Neural crest cell (in vitro differentiated cells): ENCODE measurements at regions not wholly inside any gene's neighbourhood (a gene's known extent, or its start where the extent isn't known, plus 50 kb on each side); places are given as distances from the start of the nearest gene placed in this dataset.

Experiments
- DNase-seq: peaks from one replicate; pipeline ENCODE4 v3.0.0; 2021; ENCODE audit warnings: low read depth, mixed read lengths, low spot score
- H3K27ac Mint-ChIP-seq: one replicate; pipeline ENCODE4 v1.8.0; 2021; ENCODE audit warnings: mild to moderate bottlenecking, mixed read lengths; ENCODE audit not compliant: unreplicated experiment
- H3K27me3 Mint-ChIP-seq: 2 replicates; pipeline ENCODE4 v1.8.0; 2021; ENCODE audit warnings: low read depth, mild to moderate bottlenecking, mixed read lengths
- H3K36me3 Mint-ChIP-seq: 2 replicates; pipeline ENCODE4 v1.8.0; 2021; ENCODE audit warnings: low read depth, mild to moderate bottlenecking, mixed read lengths
- H3K4me1 Mint-ChIP-seq: 2 replicates; pipeline ENCODE4 v1.8.0; 2021; ENCODE audit warnings: mixed read lengths
- H3K4me3 Mint-ChIP-seq: one replicate; pipeline ENCODE4 v1.8.0; 2021; ENCODE audit warnings: mild to moderate bottlenecking, mixed read lengths
- H3K9me3 Mint-ChIP-seq: 2 replicates; pipeline ENCODE4 v1.8.0; 2021; ENCODE audit warnings: mixed read lengths
- TF ChIP-seq, protein P1 (sequence below): fragments of 200-600 bp; sonication (generic); conservative IDR thresholded peaks from 2 replicates; pipeline ENCODE4 v1.5.0; 2021; ENCODE audit warnings: antibody characterized with exemption, mild to moderate bottlenecking

DNA sequence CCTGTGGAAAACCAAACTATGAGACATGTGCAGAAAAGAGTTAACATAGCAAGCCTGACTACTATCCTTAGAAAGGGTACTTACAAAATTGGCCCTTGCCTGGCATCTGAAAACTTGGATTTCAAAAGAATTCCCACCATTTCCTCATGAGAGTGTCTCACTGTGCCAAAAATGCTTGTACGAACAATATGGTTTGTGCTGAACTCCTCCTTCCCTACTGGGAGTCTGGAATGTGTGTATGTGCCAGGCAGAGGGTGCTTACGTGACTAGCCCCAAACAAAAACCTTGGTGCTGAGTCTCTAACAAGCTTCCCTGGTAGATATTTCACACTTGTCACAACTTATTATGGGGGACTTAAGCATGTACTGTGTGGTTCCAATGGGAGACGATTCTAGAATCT, 81.7 kb upstream of the GIMD1 start:
- DNase-seq, result no peak
- Mint-ChIP-seq H3K4me3 (no peak overlapping the region), H3K27me3 (no peaks in the 10 kb centered on the region), H3K27ac (no peak overlapping the region), H3K36me3 (no peaks in the 10 kb centered on the region), H3K9me3 (peaks cover 2% of the 10 kb centered on the region), H3K4me1 (no peaks in the 10 kb centered on the region)
- TF ChIP-seq, protein P1, sequence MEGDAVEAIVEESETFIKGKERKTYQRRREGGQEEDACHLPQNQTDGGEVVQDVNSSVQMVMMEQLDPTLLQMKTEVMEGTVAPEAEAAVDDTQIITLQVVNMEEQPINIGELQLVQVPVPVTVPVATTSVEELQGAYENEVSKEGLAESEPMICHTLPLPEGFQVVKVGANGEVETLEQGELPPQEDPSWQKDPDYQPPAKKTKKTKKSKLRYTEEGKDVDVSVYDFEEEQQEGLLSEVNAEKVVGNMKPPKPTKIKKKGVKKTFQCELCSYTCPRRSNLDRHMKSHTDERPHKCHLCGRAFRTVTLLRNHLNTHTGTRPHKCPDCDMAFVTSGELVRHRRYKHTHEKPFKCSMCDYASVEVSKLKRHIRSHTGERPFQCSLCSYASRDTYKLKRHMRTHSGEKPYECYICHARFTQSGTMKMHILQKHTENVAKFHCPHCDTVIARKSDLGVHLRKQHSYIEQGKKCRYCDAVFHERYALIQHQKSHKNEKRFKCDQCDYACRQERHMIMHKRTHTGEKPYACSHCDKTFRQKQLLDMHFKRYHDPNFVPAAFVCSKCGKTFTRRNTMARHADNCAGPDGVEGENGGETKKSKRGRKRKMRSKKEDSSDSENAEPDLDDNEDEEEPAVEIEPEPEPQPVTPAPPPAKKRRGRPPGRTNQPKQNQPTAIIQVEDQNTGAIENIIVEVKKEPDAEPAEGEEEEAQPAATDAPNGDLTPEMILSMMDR, result no peak

DNA sequence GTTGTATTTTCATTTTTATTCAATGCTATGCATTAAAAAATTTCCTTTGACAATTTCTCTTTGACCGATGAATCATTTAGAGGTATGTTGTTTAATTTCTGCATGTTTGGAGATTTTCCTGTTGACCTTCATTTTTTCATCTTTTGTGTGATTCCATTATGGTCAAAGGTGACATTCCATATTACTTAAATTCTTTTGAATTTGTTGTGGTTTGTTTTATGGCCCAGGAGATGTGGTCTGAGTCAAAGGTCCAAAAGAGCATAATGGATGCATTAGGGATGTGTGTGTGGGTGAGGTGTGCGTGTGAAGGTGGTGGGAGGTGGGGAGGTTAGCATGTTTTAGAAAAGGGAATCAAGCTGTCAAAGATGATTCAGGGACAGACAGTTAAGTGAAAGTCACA, 76.0 kb upstream of the GIMD1 start:
- TF ChIP-seq, protein P1, result no peak
- H3K36me3 Mint-ChIP-seq, result no peaks in the 10 kb centered on the region
- no peak for DNase-seq
- H3K9me3 Mint-ChIP-seq, result peaks cover 2% of the 10 kb centered on the region
- no peaks in the 10 kb centered on the region for H3K4me1 Mint-ChIP-seq
- H3K4me3 Mint-ChIP-seq, result no peak overlapping the region
- no peaks in the 10 kb centered on the region for H3K27me3 Mint-ChIP-seq
- H3K27ac Mint-ChIP-seq, result no peak overlapping the region

DNA sequence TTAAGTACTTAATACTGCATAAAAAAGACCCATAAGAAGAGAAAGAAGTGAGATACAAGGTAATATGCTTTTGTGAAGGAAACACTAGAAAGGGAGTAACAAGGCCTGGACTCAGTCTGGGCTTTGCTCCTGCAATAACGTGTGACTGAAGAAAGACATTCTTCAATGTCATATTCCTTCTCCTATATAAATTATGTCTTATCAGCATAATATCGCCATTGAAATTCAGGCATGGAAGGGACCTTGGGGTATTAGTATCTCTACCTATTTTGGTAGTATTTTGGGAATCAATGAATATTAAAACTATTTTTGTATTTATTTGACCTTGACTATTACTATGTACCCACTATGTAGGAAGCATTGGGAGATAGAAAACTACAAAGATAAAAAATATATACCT, 62.2 kb upstream of the GIMD1 start:
- TF ChIP-seq, protein P1, result no peak
- no peaks in the 10 kb centered on the region for H3K27me3 Mint-ChIP-seq
- no peaks in the 10 kb centered on the region for H3K4me1 Mint-ChIP-seq
- H3K27ac Mint-ChIP-seq, result no peak overlapping the region
- H3K36me3 Mint-ChIP-seq, result no peaks in the 10 kb centered on the region
- DNase-seq, result no peak
- H3K4me3 Mint-ChIP-seq, result no peak overlapping the region
- H3K9me3 Mint-ChIP-seq, result no peaks in the 10 kb centered on the region

DNA sequence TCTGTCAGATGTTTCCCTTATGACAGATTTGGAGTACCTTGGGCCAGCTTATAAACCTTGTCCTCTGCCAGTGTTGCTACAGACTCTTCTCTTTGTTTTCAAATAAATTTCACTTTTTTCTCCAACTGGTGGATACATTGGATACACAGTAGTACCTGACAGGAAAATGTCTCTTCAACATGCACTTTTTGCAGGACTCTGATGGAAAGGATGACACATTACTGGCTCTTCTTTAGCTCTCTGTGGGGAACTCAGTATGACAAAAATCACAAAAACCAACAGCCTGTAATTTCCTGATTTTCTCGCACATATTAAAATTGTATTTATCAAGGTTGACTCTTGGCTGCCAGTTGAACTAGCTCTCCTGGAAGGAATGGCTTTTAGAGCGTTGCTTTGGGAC, 61.3 kb upstream of the GIMD1 start:
- TF ChIP-seq, protein P1, result no peak
- Mint-ChIP-seq H3K27me3 (no peaks in the 10 kb centered on the region), H3K4me1 (no peaks in the 10 kb centered on the region), H3K9me3 (no peaks in the 10 kb centered on the region), H3K4me3 (no peak overlapping the region), H3K27ac (no peak overlapping the region), H3K36me3 (no peaks in the 10 kb centered on the region)
- DNase-seq, result no peak

DNA sequence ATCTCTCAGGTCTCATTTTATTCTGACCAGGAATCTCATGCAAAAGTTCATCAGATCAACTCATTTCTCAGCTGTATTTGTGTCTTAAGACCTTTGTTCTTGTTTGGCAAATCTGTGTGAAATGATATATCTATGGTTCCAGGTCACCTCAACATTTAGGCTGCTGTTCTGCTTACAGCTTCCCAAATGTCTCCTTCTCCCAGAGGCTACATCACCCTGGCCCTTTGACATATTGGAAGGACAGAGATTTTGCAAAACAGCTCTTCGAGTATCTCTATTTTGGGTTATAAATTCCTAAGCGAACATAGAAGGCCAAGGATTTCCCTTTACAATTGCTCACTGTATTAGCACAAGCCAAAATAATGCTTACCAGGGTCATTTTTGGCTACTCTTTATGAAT, 57.5 kb upstream of the GIMD1 start:
- Mint-ChIP-seq H3K36me3 (no peaks in the 10 kb centered on the region), H3K9me3 (no peaks in the 10 kb centered on the region), H3K4me3 (no peak overlapping the region), H3K27ac (no peak overlapping the region), H3K4me1 (no peaks in the 10 kb centered on the region), H3K27me3 (no peaks in the 10 kb centered on the region)
- no peak for DNase-seq
- TF ChIP-seq, protein P1, result no peak

DNA sequence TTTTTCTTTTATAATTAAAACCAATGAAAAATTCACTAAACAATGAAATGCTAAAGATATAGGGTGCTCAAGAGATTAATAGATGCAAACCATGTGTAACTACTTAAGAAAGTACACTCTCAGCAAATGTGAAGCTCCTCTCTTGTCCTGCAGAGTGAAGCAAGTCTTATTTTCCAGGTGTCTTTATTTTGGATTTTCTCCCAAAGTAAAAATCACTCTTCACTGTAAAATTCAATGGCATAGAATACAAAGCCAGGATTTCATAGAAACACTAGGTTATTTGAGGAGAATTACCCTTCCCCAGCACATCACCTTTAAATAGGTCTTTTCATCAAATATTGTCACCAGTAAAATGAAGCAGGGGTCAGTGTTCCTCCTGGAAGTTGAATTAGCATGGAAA, 57.0 kb upstream of the GIMD1 start:
- Mint-ChIP-seq H3K27ac (no peak overlapping the region), H3K9me3 (no peaks in the 10 kb centered on the region), H3K4me1 (no peaks in the 10 kb centered on the region), H3K36me3 (no peaks in the 10 kb centered on the region), H3K4me3 (no peak overlapping the region), H3K27me3 (no peaks in the 10 kb centered on the region)
- DNase-seq, result no peak
- TF ChIP-seq, protein P1, result no peak
